UCSD-AML1 (cell line): ENCODE measurements at regions not wholly inside any gene's neighbourhood (a gene's known extent, or its start where the extent isn't known, plus 50 kb on each side); places are given as distances from the start of the nearest gene placed in this dataset.
"Not testable (repeated sequence)": the region's sequence is repeated elsewhere in the genome, so short reads cannot be mapped to it uniquely, and the experiment has no call there.

Experiments
- DNase-seq: peaks from one replicate; lab custom pipeline; 2025; ENCODE audit not compliant: unreplicated experiment; lab: John Stamatoyannopoulos, UW

- no peak for DNase-seq
These were observed 69.7 kb downstream of the RPS6KA4 start for GRCh38 chr11:64428693-64429092.

GRCh38 chr11:64429970-64430369 is 71.0 kb downstream of the RPS6KA4 start:
- no peak for DNase-seq

GRCh38 chr11:64430645-64431044 is 71.7 kb downstream of the RPS6KA4 start:
- no peak for DNase-seq

- no peak for DNase-seq
These were observed 77.0 kb downstream of the RPS6KA4 start for GRCh38 chr11:64436000-64436399.

- DNase-seq: no peak
These were observed 78.5 kb downstream of the RPS6KA4 start for GRCh38 chr11:64437426-64437825.

- no peak for DNase-seq
These were observed 80.2 kb downstream of the RPS6KA4 start for GRCh38 chr11:64438986-64439771.

GRCh38 chr11:64439772-64440491 is 81.0 kb downstream of the RPS6KA4 start:
- DNase-seq: not testable (repeated sequence)

- DNase-seq: no peak
These were observed 82.2 kb downstream of the RPS6KA4 start for GRCh38 chr11:64441127-64441526.

- DNase-seq: no peak
These were observed 84.0 kb downstream of the RPS6KA4 start for GRCh38 chr11:64443001-64443400.

GRCh38 chr11:64444838-64445441 is 86.0 kb downstream of the RPS6KA4 start:
- no peak for DNase-seq

GRCh38 chr11:64445651-64446050 is 86.7 kb downstream of the RPS6KA4 start:
- DNase-seq: no peak

- peak; percentile 27 for DNase-seq
These were observed 89.1 kb downstream of the RPS6KA4 start for GRCh38 chr11:64447831-64448598.

GRCh38 chr11:64448599-64449380 is 89.8 kb downstream of the RPS6KA4 start:
- peak; percentile 80 for DNase-seq

GRCh38 chr11:64449381-64450167 is 90.6 kb downstream of the RPS6KA4 start:
- peak; percentile 61 for DNase-seq

GRCh38 chr11:64450168-64450560 is 91.2 kb downstream of the RPS6KA4 start:
- no peak for DNase-seq

- no peak for DNase-seq
These were observed 92.9 kb downstream of the RPS6KA4 start for GRCh38 chr11:64451856-64452255.

- no peak for DNase-seq
These were observed 94.5 kb downstream of the RPS6KA4 start for GRCh38 chr11:64453466-64453865.

GRCh38 chr11:64455456-64456261 is 96.7 kb downstream of the RPS6KA4 start:
- no peak for DNase-seq
